ENCODE measurements at regions not wholly inside any gene's neighbourhood (a gene's known extent, or its start where the extent isn't known, plus 50 kb on each side); places are given as distances from the start of the nearest gene placed in this dataset.

DNA sequence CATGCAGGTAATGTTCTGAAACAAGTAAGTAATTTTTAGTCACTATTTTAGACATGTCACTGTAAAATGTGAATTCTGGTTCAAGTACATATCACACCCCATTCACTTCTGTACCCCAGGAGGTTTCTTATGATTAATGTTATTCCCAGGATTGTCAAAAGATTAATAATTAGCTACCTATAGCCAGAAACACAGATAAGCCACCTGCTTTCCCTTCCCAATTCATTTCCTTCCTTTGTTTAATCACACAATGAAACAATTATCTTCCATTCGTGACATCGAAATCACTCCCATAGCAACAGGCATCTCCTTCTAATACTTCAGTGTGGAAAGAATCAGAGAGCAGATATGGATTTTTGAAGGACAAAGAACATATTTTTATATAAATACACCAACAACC, 1650.3 kb upstream of the CELF4 start:
- Histone ChIP-seq H3K79me2 (ENCODE audit: control insufficient read depth, low read length) (no peaks in the 10 kb centered on the region), H3K4me1 (ENCODE audit: control insufficient read depth, low read length) (no peaks in the 10 kb centered on the region), H3K27me3 (ENCODE audit: control insufficient read depth, low read length) (no peaks in the 10 kb centered on the region), H3K9me2 (replicated peaks; ENCODE audit: control insufficient read depth, low read length) (no peaks in the 10 kb centered on the region), H3K27ac (ENCODE audit: low read depth, low read length) (no peak overlapping the region), H3F3A (ENCODE audit: control insufficient read depth, insufficient read depth) (no peaks in the 10 kb centered on the region), H3K4me2 (ENCODE audit: low read length) (no peak overlapping the region), H3K9me3 (ENCODE audit: control insufficient read depth, insufficient read depth, low read length) (no peaks in the 10 kb centered on the region), H3K36me3 (ENCODE audit: control insufficient read depth, low read length) (no peaks in the 10 kb centered on the region), H4K20me1 (ENCODE audit: control insufficient read depth, insufficient read depth, low read depth, low read length) (no peaks in the 10 kb centered on the region), H3K4me3 (ENCODE audit: low read length) (no peak overlapping the region)
- TF ChIP-seq, protein P1, sequence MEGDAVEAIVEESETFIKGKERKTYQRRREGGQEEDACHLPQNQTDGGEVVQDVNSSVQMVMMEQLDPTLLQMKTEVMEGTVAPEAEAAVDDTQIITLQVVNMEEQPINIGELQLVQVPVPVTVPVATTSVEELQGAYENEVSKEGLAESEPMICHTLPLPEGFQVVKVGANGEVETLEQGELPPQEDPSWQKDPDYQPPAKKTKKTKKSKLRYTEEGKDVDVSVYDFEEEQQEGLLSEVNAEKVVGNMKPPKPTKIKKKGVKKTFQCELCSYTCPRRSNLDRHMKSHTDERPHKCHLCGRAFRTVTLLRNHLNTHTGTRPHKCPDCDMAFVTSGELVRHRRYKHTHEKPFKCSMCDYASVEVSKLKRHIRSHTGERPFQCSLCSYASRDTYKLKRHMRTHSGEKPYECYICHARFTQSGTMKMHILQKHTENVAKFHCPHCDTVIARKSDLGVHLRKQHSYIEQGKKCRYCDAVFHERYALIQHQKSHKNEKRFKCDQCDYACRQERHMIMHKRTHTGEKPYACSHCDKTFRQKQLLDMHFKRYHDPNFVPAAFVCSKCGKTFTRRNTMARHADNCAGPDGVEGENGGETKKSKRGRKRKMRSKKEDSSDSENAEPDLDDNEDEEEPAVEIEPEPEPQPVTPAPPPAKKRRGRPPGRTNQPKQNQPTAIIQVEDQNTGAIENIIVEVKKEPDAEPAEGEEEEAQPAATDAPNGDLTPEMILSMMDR (IDR thresholded peaks at IDR 0.05; ENCODE audit: low read depth, low read length, poor library complexity, severe bottlenecking): no peak
- no peak for TF ChIP-seq EZH2phosphoT487 (IDR thresholded peaks at IDR 0.05; ENCODE audit: borderline replicate concordance, low read length)

DNA sequence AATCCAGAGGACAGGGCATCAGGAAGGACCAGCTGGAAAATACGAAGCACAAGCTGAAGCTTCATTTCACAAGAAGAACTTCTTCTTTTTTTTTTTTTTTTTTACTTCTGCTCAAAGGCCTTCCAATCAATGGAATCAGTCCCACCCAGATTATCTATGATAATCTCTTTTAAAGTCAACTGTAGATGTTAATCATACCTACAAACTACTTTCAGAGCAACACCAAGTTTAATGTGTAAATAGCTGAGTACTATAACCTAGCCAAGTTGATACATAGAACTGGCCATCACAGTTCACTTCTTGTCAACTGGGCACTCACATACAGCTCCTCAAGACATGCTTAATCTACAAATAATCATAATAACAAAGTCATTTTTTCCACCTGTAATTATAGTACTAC, 1645.9 kb upstream of the CELF4 start:
- H4K20me1 ChIP-seq (ENCODE audit: control insufficient read depth, insufficient read depth, low read depth, low read length): no peaks in the 10 kb centered on the region
- H3K36me3 ChIP-seq (ENCODE audit: control insufficient read depth, low read length): no peaks in the 10 kb centered on the region
- H3F3A ChIP-seq (ENCODE audit: control insufficient read depth, insufficient read depth): no peaks in the 10 kb centered on the region
- H3K9me2 ChIP-seq (replicated peaks; ENCODE audit: control insufficient read depth, low read length): no peaks in the 10 kb centered on the region
- H3K79me2 ChIP-seq (ENCODE audit: control insufficient read depth, low read length): no peaks in the 10 kb centered on the region
- no peaks in the 10 kb centered on the region for H3K27me3 ChIP-seq (ENCODE audit: control insufficient read depth, low read length)
- H3K4me2 ChIP-seq (ENCODE audit: low read length): no peak overlapping the region
- TF ChIP-seq, protein P1 (IDR thresholded peaks at IDR 0.05; ENCODE audit: low read depth, low read length, poor library complexity, severe bottlenecking): no peak
- no peak for TF ChIP-seq EZH2phosphoT487 (IDR thresholded peaks at IDR 0.05; ENCODE audit: borderline replicate concordance, low read length)
- no peak overlapping the region for H3K27ac ChIP-seq (ENCODE audit: low read depth, low read length)
- no peaks in the 10 kb centered on the region for H3K4me1 ChIP-seq (ENCODE audit: control insufficient read depth, low read length)
- H3K9me3 ChIP-seq (ENCODE audit: control insufficient read depth, insufficient read depth, low read length): no peaks in the 10 kb centered on the region
- no peak overlapping the region for H3K4me3 ChIP-seq (ENCODE audit: low read length)

DNA sequence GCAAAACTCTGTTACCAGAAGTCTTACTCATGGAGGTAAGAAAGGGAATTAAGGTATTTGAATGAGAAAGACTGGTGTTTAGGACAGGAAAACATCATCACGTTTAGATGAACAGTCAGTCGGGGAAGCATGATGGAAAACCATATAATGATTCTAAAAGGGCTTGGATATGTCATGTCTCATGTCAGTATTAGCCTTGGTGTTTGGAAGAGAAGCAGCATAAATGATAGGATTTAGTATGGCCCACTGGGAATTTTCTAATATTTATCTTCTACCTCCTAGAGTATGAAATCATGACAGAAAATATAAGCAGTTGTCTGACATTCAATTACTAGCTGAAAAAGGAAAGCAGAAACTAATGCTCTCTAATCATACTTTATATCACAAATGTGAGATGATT, 1643.6 kb upstream of the CELF4 start:
- TF ChIP-seq EZH2phosphoT487 (IDR thresholded peaks at IDR 0.05; ENCODE audit: borderline replicate concordance, low read length): no peak
- TF ChIP-seq, protein P1 (IDR thresholded peaks at IDR 0.05; ENCODE audit: low read depth, low read length, poor library complexity, severe bottlenecking): no peak
- Histone ChIP-seq H4K20me1 (ENCODE audit: control insufficient read depth, insufficient read depth, low read depth, low read length) (no peaks in the 10 kb centered on the region), H3F3A (ENCODE audit: control insufficient read depth, insufficient read depth) (no peaks in the 10 kb centered on the region), H3K9me3 (ENCODE audit: control insufficient read depth, insufficient read depth, low read length) (no peaks in the 10 kb centered on the region), H3K79me2 (ENCODE audit: control insufficient read depth, low read length) (no peaks in the 10 kb centered on the region), H3K27me3 (ENCODE audit: control insufficient read depth, low read length) (no peaks in the 10 kb centered on the region), H3K4me1 (ENCODE audit: control insufficient read depth, low read length) (no peaks in the 10 kb centered on the region), H3K9me2 (replicated peaks; ENCODE audit: control insufficient read depth, low read length) (no peaks in the 10 kb centered on the region), H3K27ac (ENCODE audit: low read depth, low read length) (no peak overlapping the region), H3K4me3 (ENCODE audit: low read length) (no peak overlapping the region), H3K4me2 (ENCODE audit: low read length) (no peak overlapping the region), H3K36me3 (ENCODE audit: control insufficient read depth, low read length) (no peaks in the 10 kb centered on the region)

DNA sequence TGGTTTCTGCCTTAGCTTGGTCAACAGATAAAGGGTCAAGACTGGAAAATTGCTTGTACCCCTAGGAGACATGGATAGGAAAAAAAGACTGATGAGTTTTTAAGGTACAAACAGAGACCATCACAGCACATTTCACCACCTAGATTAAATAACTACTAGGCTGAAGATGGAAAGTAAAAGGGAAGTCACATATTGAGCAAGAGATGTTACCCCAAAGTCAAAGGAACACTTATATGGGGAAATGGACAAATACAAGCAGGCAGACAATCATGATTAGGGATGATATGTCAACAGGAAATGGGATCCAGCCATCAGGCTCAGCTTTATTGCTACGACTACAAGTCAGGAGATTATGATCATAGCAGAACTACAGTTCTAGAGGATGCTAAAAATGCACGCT, 1643.1 kb upstream of the CELF4 start:
- Histone ChIP-seq H4K20me1 (ENCODE audit: control insufficient read depth, insufficient read depth, low read depth, low read length) (no peaks in the 10 kb centered on the region), H3F3A (ENCODE audit: control insufficient read depth, insufficient read depth) (no peaks in the 10 kb centered on the region), H3K4me3 (ENCODE audit: low read length) (no peak overlapping the region), H3K9me3 (ENCODE audit: control insufficient read depth, insufficient read depth, low read length) (no peaks in the 10 kb centered on the region), H3K27ac (ENCODE audit: low read depth, low read length) (no peak overlapping the region), H3K9me2 (replicated peaks; ENCODE audit: control insufficient read depth, low read length) (no peaks in the 10 kb centered on the region), H3K27me3 (ENCODE audit: control insufficient read depth, low read length) (no peaks in the 10 kb centered on the region), H3K4me1 (ENCODE audit: control insufficient read depth, low read length) (no peaks in the 10 kb centered on the region), H3K36me3 (ENCODE audit: control insufficient read depth, low read length) (no peaks in the 10 kb centered on the region), H3K4me2 (ENCODE audit: low read length) (no peak overlapping the region), H3K79me2 (ENCODE audit: control insufficient read depth, low read length) (no peaks in the 10 kb centered on the region)
- TF ChIP-seq EZH2phosphoT487 (IDR thresholded peaks at IDR 0.05; ENCODE audit: borderline replicate concordance, low read length): no peak
- TF ChIP-seq, protein P1 (IDR thresholded peaks at IDR 0.05; ENCODE audit: low read depth, low read length, poor library complexity, severe bottlenecking): no peak

Data from DOHH2 (cell line).